HepG2 (cell line): ENCODE measurements at regions not wholly inside any gene's neighbourhood (a gene's known extent, or its start where the extent isn't known, plus 50 kb on each side); places are given as distances from the start of the nearest gene placed in this dataset.

Experiments used
- ATAC-seq: fragments of 200-7000 bp; cut with Tn5 transposase; 3 replicates; pipeline ENCODE4 v1.9.1; 2020; ENCODE audit warnings: mild to moderate bottlenecking, moderate library complexity
- BruUV-seq: library from RNA; stranded (reverse); fragments of 400-500 nt; replicated peaks from 2 replicates; lab custom pipeline; 2021; lab: Mats Ljungman, UMichigan
- CTCF ChIA-PET: fragments of 300-600 bp; formaldehyde crosslinking; extraction: SDS; loops from one replicate; lab custom pipeline; 2021; ENCODE audit warnings: low total read pairs, inconsistent platforms, low intra/inter-chr PET ratio; lab: Yijun Ruan, JAX
- POLR2A ChIA-PET: fragments of 350-600 bp; sonication (Branson Sonifier 250); formaldehyde crosslinking; loops from one replicate; lab custom pipeline; 2020; ENCODE audit warnings: antibody characterized with exemption, inconsistent platforms; lab: Yijun Ruan, JAX
- DNase-seq: peaks from one replicate; pipeline ENCODE4 v3.0.0-alpha.2; 2015; ENCODE audit warnings: low spot score
- FAIRE-seq: peaks from 3 replicates; lab custom pipeline; 2011; peaks lifted over from hg19 to GRCh38; lab: Jason Lieb, UNC
- H2AFZ ChIP-seq: one replicate; pipeline ENCODE4 v1.6.1; 2011; ENCODE audit warnings: low read length, inconsistent platforms
- H3K27ac ChIP-seq: fragments of 300-600 bp; 3 replicates; pipeline ENCODE4 v1.8.0; 2011; ENCODE audit warnings: mixed run types, mild to moderate bottlenecking, mixed read lengths, low read length, inconsistent platforms; ENCODE audit not compliant: insufficient read depth; ENCODE audit errors: extremely low read length
- H3K27me3 ChIP-seq, 2 experiments: fragments of 200-600 bp in 1 of 2; 2 replicates in 1 of 2; 3 replicates in 1 of 2; pipeline versions ENCODE4 v1.6.0 to v1.8.0; 2011; ENCODE audit warnings: low read length in 2 of 2, mild to moderate bottlenecking in 2 of 2, moderate library complexity in 2 of 2, inconsistent platforms in 1 of 2; ENCODE audit not compliant: insufficient read depth in 2 of 2, control insufficient read depth in 1 of 2
- H3K36me3 ChIP-seq, 2 experiments: fragments of 200-600 bp in 1 of 2; replicated peaks in 1 of 2; 2 replicates in 1 of 2; 3 replicates in 1 of 2; pipeline versions ENCODE4 v1.5.1 to v1.8.0; 2011; ENCODE audit warnings: low read length in 2 of 2, inconsistent platforms in 1 of 2; ENCODE audit not compliant: insufficient read depth in 2 of 2, control insufficient read depth in 1 of 2
- H3K4me1 ChIP-seq: 2 replicates; pipeline ENCODE4 v1.5.1; 2012; ENCODE audit warnings: low read length, inconsistent platforms; ENCODE audit not compliant: insufficient read depth
- H3K4me2 ChIP-seq: 2 replicates; pipeline ENCODE4 v1.6.0; 2011; ENCODE audit warnings: low read depth, low read length, inconsistent platforms
- H3K4me3 ChIP-seq, 3 experiments: fragments of 200-600 bp in 1 of 3; sonication (generic), shearing (Covaris generic) in 1 of 3; replicated peaks in 1 of 3; 2 replicates each; pipeline ENCODE4 v1.5.1; 2011 to 2016; ENCODE audit warnings: low read length in 3 of 3, inconsistent platforms in 2 of 3, low read depth in 2 of 3, mild to moderate bottlenecking in 2 of 3, control low read depth in 1 of 3, mixed read lengths in 1 of 3; ENCODE audit not compliant: insufficient read depth in 1 of 3
- H3K79me2 ChIP-seq: one replicate; pipeline ENCODE4 v1.6.1; 2011; ENCODE audit warnings: low read length, inconsistent platforms; ENCODE audit not compliant: insufficient read depth
- H3K9ac ChIP-seq: 2 replicates; pipeline ENCODE4 v1.6.0; 2011; ENCODE audit warnings: mild to moderate bottlenecking, low read depth, low read length, inconsistent platforms; ENCODE audit not compliant: insufficient read depth
- H3K9me3 ChIP-seq: 2 replicates; pipeline ENCODE4 v1.5.1; 2012; ENCODE audit warnings: mild to moderate bottlenecking, low read length
- H4K20me1 ChIP-seq: 2 replicates; pipeline ENCODE4 v1.6.0; 2011; ENCODE audit warnings: inconsistent platforms, mild to moderate bottlenecking, low read length, moderate library complexity; ENCODE audit not compliant: insufficient read depth
- ARID3A ChIP-seq: IDR thresholded peaks from 2 replicates; pipeline ENCODE4 v1.6.1; 2012; ENCODE audit warnings: low read depth, low read length, improper control_type of control experiment
- GATAD1 ChIP-seq: IDR thresholded peaks from 2 replicates; pipeline ENCODE4 v1.6.1; 2016; ENCODE audit warnings: missing genetic modification reagents, missing compliant biosample characterization
- KIAA2018 ChIP-seq: sonication (generic); formaldehyde crosslinking; IDR thresholded peaks from 2 replicates; pipeline ENCODE4 v1.5.0; 2020; ENCODE audit warnings: mild to moderate bottlenecking, missing genetic modification reagents, borderline replicate concordance
- NR1H2 ChIP-seq: sonication (generic); formaldehyde crosslinking; IDR thresholded peaks from 2 replicates; pipeline ENCODE4 v1.8.1; 2022; ENCODE audit warnings: low read depth, missing genetic modification reagents, borderline replicate concordance
- RNF2 ChIP-seq: fragments of 450-650 bp; conservative IDR thresholded peaks from 2 replicates; pipeline ENCODE4 v1.6.1; 2016; ENCODE audit warnings: low read depth
- SMYD3 ChIP-seq: sonication (generic); formaldehyde crosslinking; IDR thresholded peaks from 2 replicates; pipeline ENCODE4 v1.8.1; 2023; ENCODE audit warnings: mild to moderate bottlenecking, missing genetic modification reagents
- STAT6 ChIP-seq: sonication (generic); formaldehyde crosslinking; IDR thresholded peaks from 2 replicates; pipeline ENCODE4 v1.4.0; 2020; ENCODE audit warnings: missing genetic modification reagents, mild to moderate bottlenecking, borderline replicate concordance
- ZNF552 ChIP-seq: sonication (generic); formaldehyde crosslinking; IDR thresholded peaks from 2 replicates; pipeline ENCODE4 v1.9.0; 2022; ENCODE audit warnings: missing genetic modification reagents, mild to moderate bottlenecking, borderline replicate concordance
- ZNF558 ChIP-seq: sonication (generic); formaldehyde crosslinking; IDR thresholded peaks from 2 replicates; pipeline ENCODE4 v1.9.0; 2022; ENCODE audit warnings: mild to moderate bottlenecking, missing genetic modification reagents, borderline replicate concordance
- WGBS: methylation state at CpG from one replicate; pipeline ENCODE4 v1.1.6; 2017; ENCODE audit warnings: low lambda C conversion rate; 5-methylcytosine and 5-hydroxymethylcytosine counted together
- in situ Hi-C: cut with HindIII; loops from 2 replicates; pipeline ENCODE4 v1.10.0; 2017; ENCODE audit warnings: low pct_unique_long_range_greater_than_20kb; ENCODE audit not compliant: extremely low pct_ligation_motif_present
- intact Hi-C: fragments of 100-400 bp; cut with micrococcal nuclease; formaldehyde crosslinking; loops from one replicate; pipeline ENCODE4 v1.10.0; 2022; ENCODE audit not compliant: unreplicated experiment

- TF ChIP-seq KIAA2018: no peak
- TF ChIP-seq GATAD1 (CRISPR knock-in tag): no peak
Observed at GRCh38 chr20:46805836-46806235, 88.8 kb upstream of the EYA2 start (continued).

GRCh38 chr20:46807998-46808397, 86.6 kb upstream of the EYA2 start:
- no peaks in the 10 kb centered on the region for H3K36me3 ChIP-seq
- no peak for ATAC-seq
- no peak overlapping the region for H3K4me3 ChIP-seq
- DNase-seq: no peak
- WGBS: 21% methylated on average over 6 of the region's 6 CpGs
- H3K27ac ChIP-seq: no peak overlapping the region
- no peak overlapping the region for H2AFZ ChIP-seq
- no peak overlapping the region for H3K9ac ChIP-seq
- H3K27me3 ChIP-seq: peaks cover 1 to 58% of the 10 kb centered on the region in 2 experiments; a peak in 4 of 5 replicates
- intact Hi-C loops: no loop called here
- in situ Hi-C loops: no loop called here
- no peaks in the 10 kb centered on the region for H3K9me3 ChIP-seq
- POLR2A ChIA-PET: no interaction called here
- no peaks in the 10 kb centered on the region; the same call in 1 of the 2 replicates for H4K20me1 ChIP-seq
- no peaks in the 10 kb centered on the region for H3K79me2 ChIP-seq
- no peak overlapping the region for H3K4me2 ChIP-seq
- no peak for FAIRE-seq
- BruUV-seq: no TSS peak
- CTCF ChIA-PET: no interaction called here
- no peaks in the 10 kb centered on the region for H3K4me1 ChIP-seq
- TF ChIP-seq STAT6 (CRISPR knock-in tag): no peak
- TF ChIP-seq RNF2: no peak
- no peak for TF ChIP-seq SMYD3 (CRISPR knock-in tag)
- TF ChIP-seq ZNF552 (CRISPR knock-in tag): no peak
- no peak for TF ChIP-seq NR1H2 (CRISPR knock-in tag)
- no peak for TF ChIP-seq ZNF558 (CRISPR knock-in tag)
- no peak for TF ChIP-seq ARID3A
